HEK293T (cell line): ENCODE measurements at regions not wholly inside any gene's neighbourhood (a gene's known extent, or its start where the extent isn't known, plus 50 kb on each side); places are given as distances from the start of the nearest gene placed in this dataset.

ENCODE experiments used
- BHLHE40 ChIP-seq: fragments of 450-650 bp; IDR thresholded peaks from 2 replicates; pipeline ENCODE4 v1.6.1; 2016; ENCODE audit warnings: mild to moderate bottlenecking, moderate library complexity, borderline replicate concordance
- FOXM1 ChIP-seq: fragments of 450-650 bp; IDR thresholded peaks from 2 replicates; pipeline ENCODE4 v1.6.1; 2017; ENCODE audit warnings: mild to moderate bottlenecking, borderline replicate concordance
- SP1 ChIP-seq: fragments of 450-650 bp; IDR thresholded peaks from 2 replicates; pipeline ENCODE4 v1.6.1; 2017

GRCh38 chr1:199124351-199124750 is 485.5 kb downstream of the PTPRC start:
- no peak for TF ChIP-seq FOXM1
- TF ChIP-seq BHLHE40 = no peak
- TF ChIP-seq SP1 = no peak
